ENCODE measurements at regions not wholly inside any gene's neighbourhood (a gene's known extent, or its start where the extent isn't known, plus 50 kb on each side); places are given as distances from the start of the nearest gene placed in this dataset.

- no peak for DNase-seq
- TF ChIP-seq, protein P1, sequence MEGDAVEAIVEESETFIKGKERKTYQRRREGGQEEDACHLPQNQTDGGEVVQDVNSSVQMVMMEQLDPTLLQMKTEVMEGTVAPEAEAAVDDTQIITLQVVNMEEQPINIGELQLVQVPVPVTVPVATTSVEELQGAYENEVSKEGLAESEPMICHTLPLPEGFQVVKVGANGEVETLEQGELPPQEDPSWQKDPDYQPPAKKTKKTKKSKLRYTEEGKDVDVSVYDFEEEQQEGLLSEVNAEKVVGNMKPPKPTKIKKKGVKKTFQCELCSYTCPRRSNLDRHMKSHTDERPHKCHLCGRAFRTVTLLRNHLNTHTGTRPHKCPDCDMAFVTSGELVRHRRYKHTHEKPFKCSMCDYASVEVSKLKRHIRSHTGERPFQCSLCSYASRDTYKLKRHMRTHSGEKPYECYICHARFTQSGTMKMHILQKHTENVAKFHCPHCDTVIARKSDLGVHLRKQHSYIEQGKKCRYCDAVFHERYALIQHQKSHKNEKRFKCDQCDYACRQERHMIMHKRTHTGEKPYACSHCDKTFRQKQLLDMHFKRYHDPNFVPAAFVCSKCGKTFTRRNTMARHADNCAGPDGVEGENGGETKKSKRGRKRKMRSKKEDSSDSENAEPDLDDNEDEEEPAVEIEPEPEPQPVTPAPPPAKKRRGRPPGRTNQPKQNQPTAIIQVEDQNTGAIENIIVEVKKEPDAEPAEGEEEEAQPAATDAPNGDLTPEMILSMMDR (IDR thresholded peaks at IDR 0.05), result no peak
- no peaks in the 10 kb centered on the region for H3K27me3 ChIP-seq
- no peak overlapping the region for H3K9ac ChIP-seq (ENCODE audit: low read depth in 2 of 2, low read length in 2 of 2)
- no peaks in the 10 kb centered on the region for H3K36me3 ChIP-seq
- no peaks in the 10 kb centered on the region for H3K4me1 ChIP-seq
- H3K9me3 ChIP-seq, result no peaks in the 10 kb centered on the region
- no peak overlapping the region for H3K4me3 ChIP-seq
- H3K27ac ChIP-seq, result no peak overlapping the region
- intact Hi-C loops (cut with DNase I), result no loop called here
Measured at GRCh38 chr3:76432396-76432795, 607.5 kb upstream of the ROBO2 start.

DNA sequence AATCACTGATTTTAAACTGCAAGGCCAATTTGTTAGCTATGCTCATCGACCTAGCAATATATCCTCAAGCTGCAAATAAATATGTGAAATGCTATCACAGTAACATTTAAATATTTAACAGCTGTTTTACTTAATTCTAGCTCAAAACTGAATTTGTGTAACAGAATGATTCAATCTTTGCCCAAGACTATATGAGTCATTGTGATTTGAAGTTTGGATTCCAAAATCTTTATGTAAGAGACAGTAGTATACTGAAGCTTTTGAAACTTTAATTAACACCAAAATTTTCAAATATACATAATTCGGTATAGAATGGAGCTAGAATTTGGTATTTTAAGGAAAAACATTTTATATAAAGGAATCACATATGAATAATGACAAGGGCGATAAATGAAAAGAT, 603.0 kb upstream of the ROBO2 start:
- no peaks in the 10 kb centered on the region for H3K4me1 ChIP-seq
- H3K36me3 ChIP-seq, result no peaks in the 10 kb centered on the region
- TF ChIP-seq, protein P1 (IDR thresholded peaks at IDR 0.05), result no peak
- no peaks in the 10 kb centered on the region for H3K9me3 ChIP-seq
- DNase-seq, result no peak
- H3K9ac ChIP-seq (ENCODE audit: low read depth in 2 of 2, low read length in 2 of 2), result no peak overlapping the region
- intact Hi-C loops (cut with DNase I), result no loop called here
- H3K27ac ChIP-seq, result no peak overlapping the region
- no peaks in the 10 kb centered on the region for H3K27me3 ChIP-seq
- no peak overlapping the region for H3K4me3 ChIP-seq

- no peaks in the 10 kb centered on the region for H3K4me1 ChIP-seq
- H3K9me3 ChIP-seq, result no peaks in the 10 kb centered on the region
- no peaks in the 10 kb centered on the region for H3K36me3 ChIP-seq
Measured at GRCh38 chr3:76438971-76439370, 600.9 kb upstream of the ROBO2 start.

GRCh38 chr3:76442374-76442915, 597.5 kb upstream of the ROBO2 start:
- intact Hi-C loops (cut with DNase I), result no loop called here
- Histone ChIP-seq H3K9me3 (no peaks in the 10 kb centered on the region), H3K27ac (no peak overlapping the region), H3K4me3 (no peak overlapping the region), H3K27me3 (no peaks in the 10 kb centered on the region), H3K36me3 (no peaks in the 10 kb centered on the region), H3K4me1 (no peaks in the 10 kb centered on the region), H3K9ac (ENCODE audit: low read depth in 2 of 2, low read length in 2 of 2) (no peak overlapping the region)
- TF ChIP-seq, protein P1 (IDR thresholded peaks at IDR 0.05), result no peak
- no peak for DNase-seq

More at GRCh38 chr3:76438971-76439370, 600.9 kb upstream of the ROBO2 start:
- H3K27me3 ChIP-seq, result no peaks in the 10 kb centered on the region
- TF ChIP-seq, protein P1 (IDR thresholded peaks at IDR 0.05), result no peak
- no peak overlapping the region for H3K27ac ChIP-seq
- no peak overlapping the region for H3K4me3 ChIP-seq
- no peak for DNase-seq
- no peak overlapping the region for H3K9ac ChIP-seq (ENCODE audit: low read depth in 2 of 2, low read length in 2 of 2)
- intact Hi-C loops (cut with DNase I), result no loop called here

GRCh38 chr3:76456322-76456721, 583.6 kb upstream of the ROBO2 start:
- Histone ChIP-seq H3K4me3 (no peak overlapping the region), H3K36me3 (no peaks in the 10 kb centered on the region), H3K27me3 (no peaks in the 10 kb centered on the region), H3K4me1 (no peaks in the 10 kb centered on the region), H3K9me3 (no peaks in the 10 kb centered on the region), H3K9ac (ENCODE audit: low read depth in 2 of 2, low read length in 2 of 2) (no peak overlapping the region), H3K27ac (no peak overlapping the region)
- DNase-seq, result no peak
- TF ChIP-seq, protein P1 (IDR thresholded peaks at IDR 0.05), result no peak
- intact Hi-C loops (cut with DNase I), result no loop called here

All from colonic mucosa (tissue), 4 donors.